ENCODE measurements at regions not wholly inside any gene's neighbourhood (a gene's known extent, or its start where the extent isn't known, plus 50 kb on each side); places are given as distances from the start of the nearest gene placed in this dataset.

DNA sequence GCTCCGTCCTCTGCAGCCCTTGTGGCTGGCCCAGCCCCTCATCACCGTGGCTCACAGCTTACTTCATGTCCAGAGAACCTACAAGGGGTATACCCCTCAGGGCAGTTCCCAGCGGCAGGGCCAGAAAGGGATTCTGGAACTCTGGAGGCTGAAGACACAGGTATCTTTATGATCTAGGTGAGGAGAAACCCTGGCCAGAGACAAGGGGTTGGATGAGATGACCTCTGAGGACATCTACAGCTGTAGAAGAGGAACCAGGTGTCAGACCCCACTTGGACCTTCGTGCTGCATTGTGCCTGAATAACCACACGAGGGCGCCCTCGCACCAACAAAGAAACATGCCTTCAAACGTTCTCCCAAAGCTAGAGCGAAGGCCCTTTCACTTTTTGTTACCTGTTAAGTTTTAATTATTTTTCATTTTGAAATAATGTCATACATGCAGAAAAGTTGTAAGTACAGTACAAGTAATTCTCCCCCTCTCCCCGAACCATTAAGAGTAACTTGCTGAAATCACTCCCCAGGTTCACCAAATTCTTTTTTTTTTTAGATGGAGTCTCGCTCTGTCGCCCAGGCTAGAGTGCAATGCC is 118.7 kb upstream of the SMAD3 start:
- no peak for TF ChIP-seq POLR2A (IDR thresholded peaks at IDR 0.05; ENCODE audit: low read depth, low read length)
- DNase-seq (ENCODE audit: insufficient read length, low spot score) = peak; percentile 27
- no peak for FAIRE-seq

DNA sequence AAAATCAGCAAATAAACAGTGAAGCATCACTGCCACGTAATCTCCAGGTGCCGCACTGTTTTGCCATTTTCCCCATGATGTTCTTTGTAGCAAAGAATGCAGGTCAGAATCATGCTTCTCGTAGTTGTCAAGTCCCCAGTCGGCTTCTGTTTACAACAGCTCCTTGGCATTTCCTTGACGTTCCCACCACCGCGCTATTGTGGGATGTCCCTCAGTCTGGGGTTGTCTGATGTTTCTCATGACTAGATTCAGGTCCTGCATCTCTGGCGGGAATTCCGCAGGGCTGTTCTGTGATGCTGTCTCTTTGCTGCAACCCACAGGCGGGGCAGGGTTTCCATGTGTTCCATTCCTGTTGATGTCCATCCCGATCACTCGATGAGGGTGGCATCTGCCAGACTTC is 117.9 kb upstream of the SMAD3 start:
- TF ChIP-seq POLR2A (IDR thresholded peaks at IDR 0.05; ENCODE audit: low read depth, low read length) = no peak
- FAIRE-seq = no peak
- no peak for DNase-seq (ENCODE audit: insufficient read length, low spot score)

GRCh38 chr15:66948294-66948693 is 117.1 kb upstream of the SMAD3 start:
- peak; percentile 42 for DNase-seq (ENCODE audit: insufficient read length, low spot score)
- no peak for TF ChIP-seq POLR2A (IDR thresholded peaks at IDR 0.05; ENCODE audit: low read depth, low read length)

GRCh38 chr15:66950114-66950513 is 115.3 kb upstream of the SMAD3 start:
- no peak for DNase-seq (ENCODE audit: insufficient read length, low spot score)
- TF ChIP-seq POLR2A (IDR thresholded peaks at IDR 0.05; ENCODE audit: low read depth, low read length) = no peak
- no peak for FAIRE-seq

More at GRCh38 chr15:66948294-66948693, 117.1 kb upstream of the SMAD3 start:
- no peak for FAIRE-seq

GRCh38 chr15:66951531-66952320 is 113.7 kb upstream of the SMAD3 start:
- FAIRE-seq = no peak

DNA sequence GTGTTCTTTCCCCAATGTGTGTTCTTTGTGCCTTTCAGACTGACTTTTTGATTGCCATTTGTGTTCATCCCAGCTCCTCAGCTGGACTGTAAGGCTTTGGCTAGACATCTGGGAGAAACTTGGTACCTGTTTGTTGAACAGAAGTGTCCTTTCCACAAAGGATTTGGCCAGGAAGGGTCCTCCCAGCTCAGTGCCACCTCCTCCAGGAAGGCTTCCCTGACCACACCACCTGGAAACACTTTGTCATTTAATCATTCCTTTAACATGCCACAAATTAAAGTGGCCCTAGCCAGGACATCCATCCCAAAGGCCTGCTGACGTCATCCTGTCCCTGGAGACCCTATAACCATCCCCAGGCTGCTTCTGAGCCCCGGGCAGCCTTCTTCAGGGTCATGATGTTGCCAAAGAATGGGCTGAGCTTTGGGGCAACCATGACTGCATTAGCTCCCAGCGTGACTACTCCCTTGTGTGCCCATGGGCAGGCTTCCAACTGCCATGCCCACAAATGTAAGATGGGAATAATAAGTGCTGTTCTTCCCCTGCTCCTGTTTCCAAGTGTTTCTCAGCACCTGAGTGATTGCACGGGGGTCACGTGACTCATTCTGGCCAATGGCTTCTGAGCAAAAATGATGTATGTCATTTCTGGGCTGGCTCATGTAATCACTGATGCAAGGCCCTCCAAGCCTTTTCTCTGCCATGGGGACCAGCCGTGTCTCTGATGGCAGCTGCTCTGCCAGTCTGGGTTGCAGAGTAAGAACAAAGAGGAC is 112.5 kb upstream of the SMAD3 start:
- FAIRE-seq (no peak), DNase-seq (ENCODE audit: insufficient read length, low spot score) (no peak)
- no peak for TF ChIP-seq POLR2A (IDR thresholded peaks at IDR 0.05; ENCODE audit: low read depth, low read length)

More at GRCh38 chr15:66951531-66952320, 113.7 kb upstream of the SMAD3 start:
- no peak for DNase-seq (ENCODE audit: insufficient read length, low spot score)
- TF ChIP-seq POLR2A (IDR thresholded peaks at IDR 0.05; ENCODE audit: low read depth, low read length) = no peak

- no peak for TF ChIP-seq POLR2A (IDR thresholded peaks at IDR 0.05; ENCODE audit: low read depth, low read length)
- FAIRE-seq (no peak), DNase-seq (ENCODE audit: insufficient read length, low spot score) (no peak)
Observed at GRCh38 chr15:66953523-66954229, 111.7 kb upstream of the SMAD3 start.

- FAIRE-seq (no peak), DNase-seq (ENCODE audit: insufficient read length, low spot score) (no peak)
- TF ChIP-seq POLR2A (IDR thresholded peaks at IDR 0.05; ENCODE audit: low read depth, low read length) = no peak
Observed at GRCh38 chr15:66954601-66955000, 110.8 kb upstream of the SMAD3 start.

DNA sequence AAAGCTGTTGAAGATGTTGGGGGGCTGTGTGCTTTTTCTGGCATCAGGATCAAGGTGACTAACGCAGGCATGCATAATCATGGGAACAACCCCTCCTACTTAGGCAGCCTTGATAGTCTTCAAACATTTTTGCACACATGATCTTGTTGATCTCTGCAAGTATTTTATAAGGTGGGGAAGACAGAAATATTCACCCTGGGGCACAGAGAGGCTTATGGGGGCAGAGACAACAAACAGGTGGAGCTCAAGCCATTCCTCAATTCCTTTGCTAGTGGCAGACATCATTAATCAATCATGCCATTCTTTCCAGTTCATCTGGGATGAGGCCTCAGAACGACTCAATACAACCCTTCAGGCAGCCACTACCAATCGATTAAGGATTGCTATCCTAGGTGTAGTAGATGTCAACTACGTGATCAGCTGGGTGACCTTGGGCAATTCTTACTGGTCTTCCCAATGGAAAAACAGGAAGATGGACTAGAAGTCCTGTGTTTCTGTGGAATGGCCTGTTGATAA is 110.3 kb upstream of the SMAD3 start:
- no peak for FAIRE-seq

DNA sequence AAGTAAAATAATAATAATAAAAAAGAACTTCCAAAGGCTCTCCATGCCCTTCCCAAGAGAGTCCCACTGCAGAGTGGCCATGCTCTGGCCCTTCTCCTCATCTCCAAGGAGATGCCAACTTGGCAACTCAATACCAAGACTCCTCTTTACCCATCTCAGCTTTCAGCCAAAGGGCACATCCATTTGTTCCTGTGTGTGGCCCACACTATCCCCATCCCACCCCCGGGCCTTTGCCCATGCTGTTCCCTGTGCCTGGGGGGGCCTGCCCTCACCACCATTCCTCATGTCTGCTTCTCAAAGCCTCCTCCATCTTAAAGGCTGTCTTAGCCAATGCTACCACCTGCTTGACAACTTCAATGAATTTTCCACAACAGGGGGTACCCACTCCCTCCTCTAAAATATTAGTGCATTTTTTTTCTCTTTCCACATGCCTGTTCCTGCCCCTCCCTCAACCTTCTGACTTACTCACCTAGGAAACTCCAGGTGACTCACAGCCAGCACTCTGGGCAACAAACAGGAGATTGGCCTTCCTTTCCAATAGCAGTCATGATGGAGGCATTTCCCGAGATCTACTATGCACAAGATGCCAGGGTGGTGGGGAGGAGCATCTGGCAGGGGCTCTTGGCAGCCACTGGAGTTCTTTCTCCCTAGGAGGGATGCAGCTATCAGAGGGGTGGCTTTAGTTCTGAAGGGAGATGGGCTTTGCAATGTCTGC is 109.4 kb upstream of the SMAD3 start:
- DNase-seq (ENCODE audit: insufficient read length, low spot score) (peak; percentile 59), FAIRE-seq (no peak)
- no peak for TF ChIP-seq POLR2A (IDR thresholded peaks at IDR 0.05; ENCODE audit: low read depth, low read length)

More for the DNA sequence above, 110.3 kb upstream of the SMAD3 start:
- DNase-seq (ENCODE audit: insufficient read length, low spot score) = no peak
- no peak for TF ChIP-seq POLR2A (IDR thresholded peaks at IDR 0.05; ENCODE audit: low read depth, low read length)

- FAIRE-seq = no peak
- TF ChIP-seq POLR2A (IDR thresholded peaks at IDR 0.05; ENCODE audit: low read depth, low read length) = no peak
- DNase-seq (ENCODE audit: insufficient read length, low spot score) = no peak
Observed at GRCh38 chr15:66956672-66957430, 108.6 kb upstream of the SMAD3 start.

- DNase-seq (ENCODE audit: insufficient read length, low spot score) (no peak), FAIRE-seq (no peak)
- TF ChIP-seq POLR2A (IDR thresholded peaks at IDR 0.05; ENCODE audit: low read depth, low read length) = no peak
Observed at GRCh38 chr15:66957431-66957720, 108.0 kb upstream of the SMAD3 start.
